Calu3 (cell line): ENCODE measurements at regions not wholly inside any gene's neighbourhood (a gene's known extent, or its start where the extent isn't known, plus 50 kb on each side); places are given as distances from the start of the nearest gene placed in this dataset.
"Not testable (repeated sequence)": the region's sequence is repeated elsewhere in the genome, so short reads cannot be mapped to it uniquely, and the experiment has no call there.

Source experiments
- BruUV-seq: library from RNA; stranded (reverse); fragments of 400-500 nt; replicated peaks from 2 replicates; lab custom pipeline; 2021; lab: Mats Ljungman, UMichigan
- CTCF ChIA-PET: fragments of 300-600 bp; sonication (Branson Sonifier 250); formaldehyde crosslinking; loops from one replicate; lab custom pipeline; 2022; ENCODE audit warnings: antibody characterized with exemption; lab: Charles Lee
- DNase-seq: peaks from one replicate; pipeline ENCODE4 v3.0.0; 2022
- H3K27ac Mint-ChIP-seq: one replicate; pipeline ENCODE4 v1.8.0; 2022; ENCODE audit warnings: mixed read lengths; ENCODE audit not compliant: unreplicated experiment
- H3K27me3 Mint-ChIP-seq: one replicate; pipeline ENCODE4 v1.8.0; 2022; ENCODE audit warnings: mixed read lengths; ENCODE audit not compliant: unreplicated experiment
- H3K36me3 Mint-ChIP-seq: one replicate; pipeline ENCODE4 v1.8.0; 2022; ENCODE audit warnings: mild to moderate bottlenecking, moderate library complexity, mixed read lengths; ENCODE audit not compliant: insufficient read depth, unreplicated experiment
- H3K4me1 Mint-ChIP-seq: one replicate; pipeline ENCODE4 v1.8.0; 2022; ENCODE audit warnings: mild to moderate bottlenecking, low read depth, mixed read lengths; ENCODE audit not compliant: unreplicated experiment
- H3K4me3 Mint-ChIP-seq: one replicate; pipeline ENCODE4 v1.8.0; 2022; ENCODE audit warnings: mild to moderate bottlenecking, low read depth, moderate library complexity, mixed read lengths; ENCODE audit not compliant: unreplicated experiment
- H3K9me3 Mint-ChIP-seq: one replicate; pipeline ENCODE4 v1.8.0; 2022; ENCODE audit warnings: low read depth, mixed read lengths; ENCODE audit not compliant: unreplicated experiment
- intact Hi-C: fragments of 100-400 bp; cut with micrococcal nuclease; formaldehyde crosslinking; loops from one replicate; pipeline ENCODE4 v1.10.0; 2022; ENCODE audit not compliant: unreplicated experiment
- TF ChIP-seq, protein P1 (sequence below): fragments of 200-600 bp; IDR thresholded peaks from one replicate; pipeline ENCODE4 v1.8.0; 2022; ENCODE audit warnings: antibody characterized with exemption; ENCODE audit not compliant: unreplicated experiment

DNA sequence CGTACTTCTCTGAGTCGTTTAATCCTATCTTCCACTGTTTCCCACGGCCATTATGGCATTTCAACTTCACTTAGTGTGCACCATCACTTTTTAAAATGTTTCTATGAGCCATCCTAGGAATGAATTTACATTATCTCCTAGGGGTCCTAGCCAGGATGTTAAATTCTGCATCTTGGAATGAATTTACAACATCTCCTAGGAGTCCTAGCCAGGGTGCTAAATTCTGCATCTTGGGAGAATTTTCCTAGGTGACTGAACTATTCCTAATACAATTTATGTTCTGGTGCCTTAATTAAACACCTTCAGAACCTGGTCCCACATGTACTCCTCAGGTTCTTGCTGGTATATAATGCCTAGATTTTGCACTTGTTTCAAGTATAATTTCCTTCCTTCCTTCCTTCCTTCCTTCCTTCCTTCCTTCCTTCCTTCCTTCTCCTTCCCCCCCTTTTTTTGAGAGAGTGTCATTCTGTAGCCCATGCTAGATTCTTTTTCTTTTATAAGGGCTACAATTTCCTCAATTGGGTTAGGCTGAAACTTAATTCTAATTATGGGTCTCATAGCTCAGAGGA, 72.1 kb downstream of the TBR1 start:
- Mint-ChIP-seq H3K27ac (no peak overlapping the region), H3K36me3 (no peaks in the 10 kb centered on the region), H3K4me3 (no peak overlapping the region), H3K9me3 (no peaks in the 10 kb centered on the region), H3K4me1 (no peaks in the 10 kb centered on the region), H3K27me3 (peaks cover 34% of the 10 kb centered on the region)
- intact Hi-C loops = no loop called here
- no peak for DNase-seq
- CTCF ChIA-PET = no interaction called here
- TF ChIP-seq, protein P1, sequence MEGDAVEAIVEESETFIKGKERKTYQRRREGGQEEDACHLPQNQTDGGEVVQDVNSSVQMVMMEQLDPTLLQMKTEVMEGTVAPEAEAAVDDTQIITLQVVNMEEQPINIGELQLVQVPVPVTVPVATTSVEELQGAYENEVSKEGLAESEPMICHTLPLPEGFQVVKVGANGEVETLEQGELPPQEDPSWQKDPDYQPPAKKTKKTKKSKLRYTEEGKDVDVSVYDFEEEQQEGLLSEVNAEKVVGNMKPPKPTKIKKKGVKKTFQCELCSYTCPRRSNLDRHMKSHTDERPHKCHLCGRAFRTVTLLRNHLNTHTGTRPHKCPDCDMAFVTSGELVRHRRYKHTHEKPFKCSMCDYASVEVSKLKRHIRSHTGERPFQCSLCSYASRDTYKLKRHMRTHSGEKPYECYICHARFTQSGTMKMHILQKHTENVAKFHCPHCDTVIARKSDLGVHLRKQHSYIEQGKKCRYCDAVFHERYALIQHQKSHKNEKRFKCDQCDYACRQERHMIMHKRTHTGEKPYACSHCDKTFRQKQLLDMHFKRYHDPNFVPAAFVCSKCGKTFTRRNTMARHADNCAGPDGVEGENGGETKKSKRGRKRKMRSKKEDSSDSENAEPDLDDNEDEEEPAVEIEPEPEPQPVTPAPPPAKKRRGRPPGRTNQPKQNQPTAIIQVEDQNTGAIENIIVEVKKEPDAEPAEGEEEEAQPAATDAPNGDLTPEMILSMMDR = no peak
- BruUV-seq = no TSS peak

DNA sequence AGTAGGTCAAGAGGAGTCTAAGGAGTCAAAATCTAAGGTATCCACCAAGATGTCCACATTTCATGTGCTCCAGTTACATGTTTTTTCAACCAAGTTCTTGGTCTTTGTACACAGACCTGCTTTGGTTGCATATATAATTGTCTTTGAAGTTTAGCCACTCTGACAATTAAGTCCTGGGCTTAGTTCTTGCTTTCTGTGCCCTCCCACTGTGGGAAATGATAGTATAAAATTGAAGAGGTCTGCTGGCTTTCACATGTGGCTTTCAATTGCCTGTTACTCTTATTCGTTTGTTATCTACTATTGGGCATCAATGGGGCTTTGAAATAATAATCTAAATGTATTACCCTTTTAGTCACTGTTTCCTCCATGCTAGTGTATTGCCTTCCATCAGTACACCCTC, 72.8 kb downstream of the TBR1 start:
- Mint-ChIP-seq H3K4me3 (no peak overlapping the region), H3K9me3 (no peaks in the 10 kb centered on the region), H3K27ac (no peak overlapping the region), H3K4me1 (no peaks in the 10 kb centered on the region), H3K36me3 (no peaks in the 10 kb centered on the region), H3K27me3 (peaks cover 39% of the 10 kb centered on the region)
- CTCF ChIA-PET = no interaction called here
- no peak for DNase-seq
- BruUV-seq = no TSS peak
- intact Hi-C loops = no loop called here
- TF ChIP-seq, protein P1 = no peak

DNA sequence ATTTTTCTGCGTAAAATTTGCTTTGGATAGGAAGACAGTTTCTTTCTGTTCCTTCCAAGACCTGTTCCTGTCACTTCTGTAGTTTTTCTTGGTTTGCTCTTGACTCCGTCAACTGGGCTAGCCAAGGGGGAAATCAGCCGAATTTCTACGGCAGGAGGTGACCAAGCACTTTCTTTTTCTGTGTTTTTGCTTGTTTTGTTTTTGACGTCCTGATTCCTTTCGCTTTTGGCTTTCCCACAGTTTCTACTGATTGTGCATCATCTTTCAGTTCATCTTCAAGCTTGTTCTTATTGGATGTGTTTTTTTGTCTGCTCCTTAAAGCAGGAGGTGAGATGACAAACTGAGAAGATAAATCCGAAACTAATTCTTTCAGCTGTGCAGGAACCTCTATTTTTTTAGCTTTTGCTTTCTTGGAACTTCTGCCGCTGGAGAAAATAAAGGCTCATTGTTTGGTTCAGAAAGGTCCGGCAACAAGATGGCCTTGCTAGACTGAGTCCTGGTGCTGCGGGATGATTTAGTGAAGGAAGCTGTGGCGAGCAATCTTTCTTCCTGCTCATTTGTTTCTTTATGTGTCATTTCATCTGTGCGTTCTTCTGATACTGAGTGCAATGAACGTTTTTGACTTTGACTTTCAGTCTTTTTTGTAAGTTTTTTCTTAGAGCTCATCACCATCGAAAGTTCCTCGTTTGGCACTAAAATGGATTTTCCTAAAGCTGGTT, 85.0 kb downstream of the TBR1 start:
- H3K4me1 Mint-ChIP-seq, H3K4me3 Mint-ChIP-seq, DNase-seq, H3K27ac Mint-ChIP-seq, H3K36me3 Mint-ChIP-seq, H3K9me3 Mint-ChIP-seq, CTCF ChIA-PET, intact Hi-C loops, BruUV-seq: not testable (repeated sequence)
- peaks cover 43% of the 10 kb centered on the region for H3K27me3 Mint-ChIP-seq

DNA sequence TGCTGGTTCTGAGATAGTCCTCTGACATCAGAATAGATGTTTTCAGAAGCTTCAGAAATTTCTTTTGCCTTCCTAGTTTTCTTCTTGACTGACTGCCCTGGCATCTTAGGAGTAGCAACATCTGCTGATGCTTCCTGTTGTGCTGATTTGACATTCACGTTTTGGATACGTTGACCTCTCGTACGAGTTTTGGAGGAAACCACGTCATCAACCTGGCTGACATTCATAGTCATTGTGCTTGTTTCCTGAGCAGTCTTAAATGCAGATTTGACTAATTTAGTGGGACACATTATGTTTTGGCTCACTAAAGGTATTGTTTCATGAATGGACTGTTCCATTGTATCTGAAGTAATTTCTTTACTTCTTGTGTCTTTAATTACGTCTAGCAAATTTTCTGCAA, 86.2 kb downstream of the TBR1 start:
- BruUV-seq, intact Hi-C loops, CTCF ChIA-PET, H3K36me3 Mint-ChIP-seq, H3K4me1 Mint-ChIP-seq, H3K27ac Mint-ChIP-seq, H3K4me3 Mint-ChIP-seq, H3K9me3 Mint-ChIP-seq, DNase-seq: not testable (repeated sequence)
- H3K27me3 Mint-ChIP-seq = peaks cover 56% of the 10 kb centered on the region

DNA sequence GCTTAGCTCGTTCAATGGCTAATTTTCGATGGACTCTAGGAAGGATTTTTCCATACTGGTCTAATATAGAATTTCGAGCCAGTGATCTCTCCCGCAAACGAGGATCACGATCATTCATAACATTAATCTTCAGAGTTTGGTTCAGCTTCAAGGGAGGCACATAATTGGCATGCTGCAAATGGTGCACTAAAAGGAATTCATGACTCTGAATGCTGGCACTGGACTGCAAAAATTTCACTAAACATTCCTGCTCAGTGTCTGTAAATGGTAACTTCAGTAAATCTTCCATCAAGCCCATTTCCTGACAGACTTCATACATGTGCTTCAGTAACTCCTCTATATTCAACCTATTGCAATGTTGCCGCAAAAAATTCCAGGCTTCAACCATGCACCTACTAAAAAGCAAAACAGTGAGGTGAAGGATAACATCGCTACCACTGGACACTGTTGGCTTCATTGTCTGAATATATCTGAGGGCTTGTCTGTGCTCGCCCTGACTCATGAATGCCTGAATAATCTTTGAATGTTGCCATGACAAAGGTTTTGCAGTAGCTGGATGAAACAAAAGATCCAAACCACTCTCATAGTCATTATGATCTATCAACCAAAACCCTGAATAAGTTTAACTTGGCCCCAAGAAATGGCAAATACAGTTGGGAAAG, 88.7 kb downstream of the TBR1 start:
- CTCF ChIA-PET, DNase-seq, intact Hi-C loops, H3K9me3 Mint-ChIP-seq, H3K4me1 Mint-ChIP-seq, H3K4me3 Mint-ChIP-seq, BruUV-seq, H3K36me3 Mint-ChIP-seq, H3K27ac Mint-ChIP-seq: not testable (repeated sequence)
- H3K27me3 Mint-ChIP-seq = peaks cover 57% of the 10 kb centered on the region

DNA sequence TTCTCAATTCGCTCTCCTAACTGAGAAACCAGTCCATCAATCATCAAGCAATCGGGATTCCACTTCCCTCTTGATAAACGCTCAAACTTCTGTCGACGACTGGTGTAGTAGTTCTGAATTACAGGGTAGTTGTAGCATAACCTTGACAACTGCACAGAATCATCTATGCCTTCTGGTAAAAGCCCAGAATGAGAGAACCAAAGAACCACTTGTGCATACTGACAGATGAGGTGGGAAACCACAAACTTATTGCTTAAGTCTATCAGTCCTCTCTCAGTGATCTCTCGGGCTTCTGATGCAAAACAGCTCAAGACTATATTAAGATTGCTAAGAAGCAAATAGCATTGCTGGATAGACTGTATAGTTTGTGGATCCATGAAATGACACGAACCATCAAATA, 89.4 kb downstream of the TBR1 start:
- DNase-seq, H3K9me3 Mint-ChIP-seq, H3K36me3 Mint-ChIP-seq, H3K27ac Mint-ChIP-seq, H3K4me3 Mint-ChIP-seq, intact Hi-C loops, H3K4me1 Mint-ChIP-seq, CTCF ChIA-PET, BruUV-seq: not testable (repeated sequence)
- H3K27me3 Mint-ChIP-seq = peaks cover 57% of the 10 kb centered on the region

DNA sequence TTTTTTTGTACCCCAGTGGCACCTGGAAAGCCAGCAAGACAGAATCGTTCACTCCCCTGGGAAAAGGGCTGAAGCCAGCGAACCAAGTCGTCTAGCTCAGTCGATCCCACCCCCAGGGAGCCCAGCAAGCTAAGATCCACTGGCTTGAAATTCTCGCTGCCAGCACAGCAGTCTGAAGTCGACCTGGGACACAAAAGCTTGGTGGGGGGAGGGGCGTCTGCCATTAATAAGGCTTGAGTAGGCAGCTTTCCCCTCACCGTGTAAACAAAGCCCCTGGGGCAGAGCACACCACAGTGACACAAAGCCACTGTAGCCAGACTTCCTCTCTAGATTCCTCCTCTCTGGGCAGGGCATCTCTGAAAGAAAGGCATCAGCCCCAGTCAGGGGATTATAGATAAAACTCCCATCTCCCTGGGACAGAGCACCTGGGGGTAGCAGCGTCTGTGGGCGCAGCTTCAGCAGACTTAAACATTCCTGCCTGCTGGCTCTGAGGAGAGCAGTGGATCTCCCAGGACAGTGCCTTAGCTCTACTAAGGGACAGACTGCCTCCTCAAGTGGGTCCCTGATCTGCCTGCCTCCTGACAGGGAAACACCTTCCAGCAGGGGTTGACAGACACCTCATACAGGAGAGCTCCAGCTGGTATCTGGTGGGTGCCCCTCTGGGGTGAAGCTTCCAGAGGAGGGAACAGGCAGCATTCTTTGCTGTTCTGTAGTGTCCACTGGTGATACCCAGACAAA, 97.4 kb downstream of the TBR1 start:
- CTCF ChIA-PET, intact Hi-C loops, BruUV-seq, H3K9me3 Mint-ChIP-seq, H3K4me1 Mint-ChIP-seq, DNase-seq, H3K27ac Mint-ChIP-seq, H3K36me3 Mint-ChIP-seq, H3K4me3 Mint-ChIP-seq: not testable (repeated sequence)
- H3K27me3 Mint-ChIP-seq = peaks cover 13% of the 10 kb centered on the region
